GM12872 (cell line): ENCODE measurements at regions not wholly inside any gene's neighbourhood (a gene's known extent, or its start where the extent isn't known, plus 50 kb on each side); places are given as distances from the start of the nearest gene placed in this dataset.
A peak's percentile ranks its signal among the peaks of the same experiment; 100 is the strongest.

Experiments
- TF ChIP-seq, protein P1 (sequence below): IDR thresholded peaks from 3 replicates; pipeline ENCODE4 v1.5.1; 2011; ENCODE audit warnings: low read depth, mild to moderate bottlenecking, low read length, moderate library complexity; ENCODE audit not compliant: insufficient read depth

DNA sequence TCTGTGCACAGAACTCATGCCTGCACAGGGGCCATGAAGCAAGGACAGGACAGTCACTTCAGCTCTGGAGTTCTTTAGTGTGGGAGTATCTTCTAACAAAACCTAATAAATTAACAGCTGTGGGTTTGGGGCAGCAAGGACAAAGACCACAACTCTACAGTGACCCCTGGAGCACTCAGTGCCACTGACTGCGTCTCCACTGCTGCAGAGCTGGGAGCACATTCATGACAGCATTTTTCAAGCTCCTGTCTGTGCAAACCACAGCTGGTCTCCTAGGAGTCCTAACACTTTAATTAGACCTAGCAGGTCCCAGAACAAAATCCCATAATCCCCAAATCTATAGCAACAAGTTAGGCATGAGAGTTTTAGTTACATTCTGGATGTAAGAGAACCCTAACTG lies 76.5 kb downstream of the RTL9 start:
- TF ChIP-seq, protein P1, sequence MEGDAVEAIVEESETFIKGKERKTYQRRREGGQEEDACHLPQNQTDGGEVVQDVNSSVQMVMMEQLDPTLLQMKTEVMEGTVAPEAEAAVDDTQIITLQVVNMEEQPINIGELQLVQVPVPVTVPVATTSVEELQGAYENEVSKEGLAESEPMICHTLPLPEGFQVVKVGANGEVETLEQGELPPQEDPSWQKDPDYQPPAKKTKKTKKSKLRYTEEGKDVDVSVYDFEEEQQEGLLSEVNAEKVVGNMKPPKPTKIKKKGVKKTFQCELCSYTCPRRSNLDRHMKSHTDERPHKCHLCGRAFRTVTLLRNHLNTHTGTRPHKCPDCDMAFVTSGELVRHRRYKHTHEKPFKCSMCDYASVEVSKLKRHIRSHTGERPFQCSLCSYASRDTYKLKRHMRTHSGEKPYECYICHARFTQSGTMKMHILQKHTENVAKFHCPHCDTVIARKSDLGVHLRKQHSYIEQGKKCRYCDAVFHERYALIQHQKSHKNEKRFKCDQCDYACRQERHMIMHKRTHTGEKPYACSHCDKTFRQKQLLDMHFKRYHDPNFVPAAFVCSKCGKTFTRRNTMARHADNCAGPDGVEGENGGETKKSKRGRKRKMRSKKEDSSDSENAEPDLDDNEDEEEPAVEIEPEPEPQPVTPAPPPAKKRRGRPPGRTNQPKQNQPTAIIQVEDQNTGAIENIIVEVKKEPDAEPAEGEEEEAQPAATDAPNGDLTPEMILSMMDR: no peak

DNA sequence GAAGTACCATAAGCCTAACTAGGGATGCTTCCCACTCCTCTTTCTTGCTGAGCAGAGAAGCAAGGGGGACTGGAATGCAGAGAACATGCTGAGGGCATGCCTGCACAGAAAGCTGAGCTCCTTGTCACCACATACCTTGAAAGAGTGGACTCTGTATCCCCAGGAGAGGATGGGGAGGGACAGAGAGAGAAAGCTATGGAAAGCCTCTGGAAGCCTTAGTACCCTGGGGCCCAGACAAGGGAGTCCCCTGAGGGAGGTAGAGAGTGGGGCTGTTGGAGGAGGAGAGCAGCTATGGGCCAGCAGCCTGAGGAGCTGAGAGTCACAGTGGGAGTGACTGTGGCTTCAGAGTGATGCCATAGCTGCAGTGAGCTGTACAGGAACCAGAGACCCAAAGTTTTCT lies 77.9 kb downstream of the RTL9 start:
- TF ChIP-seq, protein P1: no peak

GRCh38 chrX:110437686-110438085 lies 79.0 kb downstream of the RTL9 start:
- TF ChIP-seq, protein P1: no peak

- TF ChIP-seq, protein P1: no peak
These were observed 81.6 kb downstream of the RTL9 start for GRCh38 chrX:110440016-110440805.

GRCh38 chrX:110442635-110443034 lies 84.0 kb downstream of the RTL9 start:
- TF ChIP-seq, protein P1: peak; percentile 43; the same call in 2 of the 3 replicates

GRCh38 chrX:110444996-110445395 lies 86.3 kb downstream of the RTL9 start:
- TF ChIP-seq, protein P1: no peak

- TF ChIP-seq, protein P1: no peak
These were observed 89.8 kb downstream of the RTL9 start for GRCh38 chrX:110448459-110448858.
